K562 (cell line): ENCODE measurements at regions not wholly inside any gene's neighbourhood (a gene's known extent, or its start where the extent isn't known, plus 50 kb on each side); places are given as distances from the start of the nearest gene placed in this dataset.

Experiments used
- ATAC-seq: fragments of 200-7000 bp; cut with Tn5 transposase; 3 replicates; pipeline ENCODE4 v1.9.1; 2020; ENCODE audit warnings: moderate library complexity
- BruUV-seq: library from RNA; stranded (reverse); fragments of 400-500 nt; replicated peaks from 2 replicates; lab custom pipeline; 2021; lab: Mats Ljungman, UMichigan
- CTCF ChIA-PET: fragments of 300-600 bp; formaldehyde crosslinking; extraction: SDS; loops from one replicate; lab custom pipeline; 2021; ENCODE audit warnings: low intra/inter-chr PET ratio; lab: Yijun Ruan, JAX
- POLR2A ChIA-PET: fragments of 300-600, 350-650 bp; sonication (Branson Sonifier 250); formaldehyde crosslinking; extraction: SDS; loops from one replicate; lab custom pipeline; 2021; ENCODE audit warnings: antibody characterized with exemption, inconsistent platforms; lab: Yijun Ruan, JAX
- DNase-seq, 4 experiments: peaks; one replicate each; pipeline versions ENCODE4 v3.0.0 to v3.0.0-alpha.2; 2011 to 2018; ENCODE audit warnings: low spot score in 3 of 4, mixed read lengths in 3 of 4; ENCODE audit errors: extremely low read depth in 1 of 4
- FAIRE-seq: peaks from 2 replicates; lab custom pipeline; 2011; peaks lifted over from hg19 to GRCh38; lab: Jason Lieb, UNC
- H2AFZ ChIP-seq: 2 replicates; pipeline ENCODE4 v1.6.0; 2011; ENCODE audit warnings: low read depth, low read length, control low read depth, inconsistent platforms
- H3K27ac ChIP-seq: fragments of 200-600 bp; 3 replicates; pipeline ENCODE4 v1.8.0; 2011; ENCODE audit warnings: low read depth, mild to moderate bottlenecking, control low read depth, inconsistent platforms, low read length, moderate library complexity, mixed read lengths; ENCODE audit errors: extremely low read depth
- H3K27me3 ChIP-seq, 2 experiments: fragments of 300-600 bp in 1 of 2; 2 replicates in 1 of 2; 3 replicates in 1 of 2; pipeline versions ENCODE4 v1.6.0 to v1.8.0; 2011; ENCODE audit warnings: inconsistent platforms in 2 of 2, low read length in 2 of 2, mild to moderate bottlenecking in 1 of 2, mixed read lengths in 1 of 2, moderate library complexity in 1 of 2; ENCODE audit not compliant: control insufficient read depth in 2 of 2, insufficient read depth in 2 of 2
- H3K36me3 ChIP-seq: fragments of 300-600 bp; 3 replicates; pipeline ENCODE4 v1.8.0; 2011; ENCODE audit warnings: mild to moderate bottlenecking, low read length, inconsistent platforms; ENCODE audit not compliant: control insufficient read depth, insufficient read depth
- H3K4me1 ChIP-seq, 2 experiments: fragments of 200-600 bp in 1 of 2; replicated peaks in 1 of 2; 2 replicates in 1 of 2; 3 replicates in 1 of 2; pipeline versions ENCODE4 v1.5.1 to v1.8.0; 2011; ENCODE audit warnings: inconsistent platforms in 2 of 2, low read length in 2 of 2, mild to moderate bottlenecking in 1 of 2, mixed read lengths in 1 of 2, moderate library complexity in 1 of 2; ENCODE audit not compliant: control insufficient read depth in 2 of 2, insufficient read depth in 2 of 2
- H3K4me2 ChIP-seq: 2 replicates; pipeline ENCODE4 v1.6.1; 2011; ENCODE audit warnings: low read length, control low read depth, inconsistent platforms, mixed read lengths; ENCODE audit not compliant: insufficient read depth
- H3K4me3 ChIP-seq: fragments of 200-600 bp; sonication (generic), shearing (Covaris generic); 2 replicates; pipeline ENCODE4 v1.5.1; 2016; ENCODE audit warnings: control low read depth, inconsistent platforms
- H3K79me2 ChIP-seq: fragments of 200-600 bp; 3 replicates; pipeline ENCODE4 v1.8.0; 2011; ENCODE audit warnings: low read length, inconsistent platforms; ENCODE audit not compliant: control insufficient read depth, insufficient read depth
- H3K9ac ChIP-seq, 2 experiments: 2 replicates each; pipeline versions ENCODE4 v1.6.0 to v1.6.1; 2011; ENCODE audit warnings: low read depth in 2 of 2, low read length in 2 of 2, control low read depth in 1 of 2, inconsistent platforms in 1 of 2, mild to moderate bottlenecking in 1 of 2, mixed read lengths in 1 of 2; ENCODE audit not compliant: insufficient read depth in 1 of 2
- H3K9me1 ChIP-seq: one replicate; pipeline ENCODE4 v1.6.0; 2011; ENCODE audit warnings: inconsistent platforms, mild to moderate bottlenecking, low read length, moderate library complexity; ENCODE audit not compliant: control insufficient read depth, insufficient read depth
- H3K9me3 ChIP-seq: replicated peaks from 2 replicates; pipeline ENCODE4 v1.5.1; 2011; ENCODE audit warnings: low read depth, low read length, inconsistent platforms; ENCODE audit not compliant: control insufficient read depth, insufficient read depth
- H4K20me1 ChIP-seq: replicated peaks from 2 replicates; pipeline ENCODE4 v1.6.1; 2011; ENCODE audit warnings: low read length, inconsistent platforms, mixed read lengths; ENCODE audit not compliant: control insufficient read depth, insufficient read depth
- ASH1L ChIP-seq: fragments of 450-650 bp; IDR thresholded peaks from 2 replicates; pipeline ENCODE4 v1.6.1; 2018; ENCODE audit warnings: borderline replicate concordance, mild to moderate bottlenecking, low read depth; ENCODE audit not compliant: partially characterized antibody
- DEAF1 ChIP-seq: fragments of 450-650 bp; formaldehyde crosslinking; IDR thresholded peaks from 2 replicates; pipeline ENCODE4 v1.4.0; 2020; ENCODE audit warnings: mild to moderate bottlenecking, moderate library complexity
- E4F1 ChIP-seq: fragments of 250-450 bp; sonication (Bioruptor Pico); IDR thresholded peaks from 2 replicates; pipeline ENCODE4 v1.5.0; 2021; ENCODE audit warnings: mild to moderate bottlenecking, borderline replicate concordance
- ELF1 ChIP-seq: fragments of 200-800 bp; sonication (Bioruptor generic); IDR thresholded peaks from 2 replicates; pipeline ENCODE4 v1.6.1; 2016; ENCODE audit warnings: missing genetic modification characterization, missing compliant biosample characterization
- HDAC8 ChIP-seq: fragments of 450-650 bp; IDR thresholded peaks from 2 replicates; pipeline ENCODE4 v1.6.1; 2016; ENCODE audit warnings: mild to moderate bottlenecking, missing genetic modification characterization, moderate library complexity, missing compliant biosample characterization
- MECOM ChIP-seq: fragments of 250-450 bp; sonication (Bioruptor Pico); IDR thresholded peaks from 2 replicates; pipeline ENCODE4 v1.8.0; 2022; ENCODE audit warnings: inconsistent platforms
- NR0B1 ChIP-seq: fragments of 450-650 bp; IDR thresholded peaks from one replicate; pipeline ENCODE4 v1.6.1; 2018; ENCODE audit warnings: mild to moderate bottlenecking, moderate library complexity; ENCODE audit not compliant: partially characterized antibody
- RB1 ChIP-seq: fragments of 450-650 bp; IDR thresholded peaks from 2 replicates; pipeline ENCODE4 v1.6.1; 2017; ENCODE audit warnings: low read depth, mild to moderate bottlenecking
- SNRNP70 ChIP-seq: fragments of 200-400 bp; formaldehyde crosslinking; optimal IDR thresholded peaks from 2 replicates; pipeline ENCODE3; 2017; ENCODE audit warnings: low read depth, low read length
- TEAD4 ChIP-seq, 2 experiments: sonication (generic) in 1 of 2; formaldehyde crosslinking in 1 of 2; IDR thresholded peaks; 2 replicates each; pipeline versions ENCODE4 v1.6.1 to v1.8.0; 2012 to 2022; ENCODE audit warnings: borderline replicate concordance in 1 of 2, inconsistent platforms in 1 of 2, low read length in 1 of 2, mild to moderate bottlenecking in 1 of 2, missing genetic modification reagents in 1 of 2
- WGBS: fragments of 100-300 bp; shearing (Covaris generic); methylation state at CpG from one replicate; pipeline ENCODE4 v1.1.6; 2016; ENCODE audit warnings: low coverage, mixed read lengths; ENCODE audit not compliant: insufficient coverage; ENCODE audit errors: missing lambda C conversion rate; 5-methylcytosine and 5-hydroxymethylcytosine counted together
- in situ Hi-C: fragments of 300-500 bp; cut with MboI; formaldehyde crosslinking; loops from 4 replicates; pipeline ENCODE4 v1.15.0; 2018; ENCODE audit warnings: inconsistent platforms, mixed read lengths
- intact Hi-C: fragments of 100-400 bp; cut with micrococcal nuclease; formaldehyde crosslinking; loops from 2 replicates; pipeline ENCODE4 v1.14.2; 2022
- TF ChIP-seq, protein P1 (sequence below): sonication (generic); formaldehyde crosslinking; IDR thresholded peaks from 2 replicates; pipeline ENCODE4 v1.8.1; 2023; ENCODE audit warnings: mild to moderate bottlenecking, missing genetic modification reagents

DNA sequence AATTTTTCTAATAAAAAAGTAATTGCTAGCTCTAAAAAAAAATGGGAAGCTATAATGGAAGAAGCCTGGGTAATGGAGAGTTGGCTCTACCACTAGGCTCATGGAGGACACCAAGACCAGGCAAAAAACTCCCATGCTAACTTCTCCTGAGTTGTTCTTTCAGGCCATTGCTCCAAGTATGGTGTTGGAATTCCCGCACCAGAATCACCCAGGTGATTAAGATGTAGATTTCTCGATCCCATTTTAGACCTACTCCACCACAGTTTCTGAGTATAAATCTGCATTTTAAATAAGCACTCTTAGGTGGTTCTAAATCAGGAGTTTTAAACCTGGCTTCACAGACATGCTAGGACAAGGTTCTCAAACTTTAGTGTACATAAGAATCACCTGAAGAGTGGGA lies 221.0 kb downstream of the EMP1 start:
- Histone ChIP-seq H3K27ac (no peak overlapping the region), H3K27me3 (no peaks in the 10 kb centered on the region), H3K9me1 (no peaks in the 10 kb centered on the region), H3K4me1 (no peaks in the 10 kb centered on the region), H3K79me2 (no peaks in the 10 kb centered on the region)
- CTCF ChIA-PET = no interaction called here
- DNase-seq = no peak
- WGBS = 0% methylated on average over 2 of the region's 2 CpGs
- TF ChIP-seq E4F1 (CRISPR knock-in tag) (no peak), NR0B1 (no peak), HDAC8 (tag) (no peak), ELF1 (tag) (no peak), MECOM (CRISPR knock-in tag) (no peak), RB1 (no peak), TEAD4 (IDR thresholded peaks at IDR 0.05; ENCODE audit: low read length) (no peak), TEAD4 (CRISPR knock-in tag; IDR thresholded peaks at IDR 0.05; ENCODE audit: borderline replicate concordance) (no peak), ASH1L (no peak), SNRNP70 (no peak), DEAF1 (CRISPR knock-in tag) (no peak)
- TF ChIP-seq, protein P1, sequence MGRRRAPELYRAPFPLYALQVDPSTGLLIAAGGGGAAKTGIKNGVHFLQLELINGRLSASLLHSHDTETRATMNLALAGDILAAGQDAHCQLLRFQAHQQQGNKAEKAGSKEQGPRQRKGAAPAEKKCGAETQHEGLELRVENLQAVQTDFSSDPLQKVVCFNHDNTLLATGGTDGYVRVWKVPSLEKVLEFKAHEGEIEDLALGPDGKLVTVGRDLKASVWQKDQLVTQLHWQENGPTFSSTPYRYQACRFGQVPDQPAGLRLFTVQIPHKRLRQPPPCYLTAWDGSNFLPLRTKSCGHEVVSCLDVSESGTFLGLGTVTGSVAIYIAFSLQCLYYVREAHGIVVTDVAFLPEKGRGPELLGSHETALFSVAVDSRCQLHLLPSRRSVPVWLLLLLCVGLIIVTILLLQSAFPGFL (CRISPR knock-in tag) = no peak
- TF ChIP-seq, all 486 proteins: peak for 0
- intact Hi-C loops (no loop called here), in situ Hi-C loops (no loop called here)
- no peaks in the 10 kb centered on the region for H4K20me1 ChIP-seq
- no peak for ATAC-seq
- POLR2A ChIA-PET = no interaction called here
- H3K9ac ChIP-seq = no peak overlapping the region
- no peaks in the 10 kb centered on the region for H3K9me3 ChIP-seq
- no peak for FAIRE-seq
- H3K4me2 ChIP-seq = no peak overlapping the region
- BruUV-seq = no TSS peak
- H2AFZ ChIP-seq = no peak overlapping the region
- H3K4me3 ChIP-seq = no peak overlapping the region
- no peaks in the 10 kb centered on the region for H3K36me3 ChIP-seq
